Inferior parietal cortex (tissue), 1 donor: ENCODE measurements at regions not wholly inside any gene's neighbourhood (a gene's known extent, or its start where the extent isn't known, plus 50 kb on each side); places are given as distances from the start of the nearest gene placed in this dataset.
"Not testable (repeated sequence)": the region's sequence is repeated elsewhere in the genome, so short reads cannot be mapped to it uniquely, and the experiment has no call there.

ENCODE experiments used
- DNase-seq: peaks from one replicate; pipeline ENCODE4 v3.0.0-alpha.2; 2016; ENCODE audit errors: extremely low spot score

DNA sequence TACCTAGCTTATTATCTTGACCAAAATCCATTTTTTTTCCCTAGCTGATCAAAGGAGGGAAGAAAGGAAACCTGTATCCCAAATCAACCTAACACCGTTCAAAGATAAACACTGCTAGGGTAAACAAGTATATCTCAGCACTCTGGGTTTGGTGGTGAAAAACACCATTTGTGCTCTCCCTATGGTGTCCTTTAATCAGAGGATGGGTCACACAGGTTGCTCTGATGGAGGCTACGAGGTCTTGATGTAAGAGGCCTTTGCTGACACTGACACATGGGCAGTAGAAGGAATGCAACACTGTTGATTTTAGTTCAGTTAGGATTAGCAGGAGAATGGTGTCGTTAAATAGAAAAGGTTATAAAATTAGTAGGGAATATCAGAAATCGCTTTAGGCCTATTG, 179.3 kb downstream of the HDGFL1 start:
- DNase-seq, result no peak

DNA sequence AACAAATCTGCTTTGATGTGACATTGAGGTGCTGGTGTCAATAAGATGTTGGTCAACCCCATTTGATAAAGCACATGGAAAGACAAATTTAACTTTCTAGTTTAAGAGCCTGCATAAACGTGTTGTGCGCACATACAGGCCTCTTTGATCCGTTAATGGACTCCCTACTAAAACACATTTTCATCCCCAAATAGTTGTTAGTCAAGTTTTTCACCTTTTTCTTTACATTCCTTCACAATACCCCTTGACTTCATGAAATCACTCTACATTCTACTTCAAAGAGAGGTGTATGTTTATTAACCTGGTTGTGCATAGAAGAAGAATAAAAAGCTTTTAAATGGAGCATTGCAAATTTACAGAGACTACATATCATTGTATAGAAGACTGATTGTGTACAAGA, 180.3 kb downstream of the HDGFL1 start:
- no peak for DNase-seq

DNA sequence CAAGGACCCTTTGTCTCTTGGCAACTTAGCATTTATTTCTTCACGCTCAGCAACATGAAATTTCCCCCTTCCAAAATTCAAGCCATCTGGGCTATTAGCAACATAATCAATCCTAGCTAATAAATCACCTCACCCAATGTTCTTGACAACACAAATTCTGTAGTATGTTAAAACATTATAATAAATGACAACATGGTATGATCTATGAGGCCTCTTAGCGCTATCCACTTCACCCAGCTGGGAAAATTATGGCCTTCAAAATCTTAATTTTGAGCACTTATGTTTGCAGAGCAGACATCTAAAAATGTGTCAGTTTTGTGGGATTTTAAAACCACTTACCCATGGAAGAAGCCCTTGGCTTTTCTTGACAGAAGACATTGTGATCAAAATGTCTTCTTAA, 181.9 kb downstream of the HDGFL1 start:
- no peak for DNase-seq

DNA sequence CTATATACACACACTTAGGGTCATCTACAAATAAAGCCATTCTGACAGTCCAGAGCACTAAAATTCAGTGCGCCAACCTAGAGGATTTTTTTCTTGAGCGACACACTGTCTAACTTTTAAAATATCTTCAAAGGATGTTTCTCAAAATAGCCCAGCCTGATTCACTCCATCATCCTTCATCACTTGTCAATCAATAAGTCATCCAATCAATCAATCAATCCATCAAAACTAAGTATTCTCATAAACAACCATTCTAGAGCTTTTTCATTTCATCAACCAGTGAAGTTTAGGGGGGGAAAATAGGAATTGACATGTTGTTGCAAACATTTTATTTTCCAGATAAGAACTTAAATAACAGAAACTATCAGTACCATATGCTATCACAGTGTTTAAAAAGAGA, 183.2 kb downstream of the HDGFL1 start:
- no peak for DNase-seq

DNA sequence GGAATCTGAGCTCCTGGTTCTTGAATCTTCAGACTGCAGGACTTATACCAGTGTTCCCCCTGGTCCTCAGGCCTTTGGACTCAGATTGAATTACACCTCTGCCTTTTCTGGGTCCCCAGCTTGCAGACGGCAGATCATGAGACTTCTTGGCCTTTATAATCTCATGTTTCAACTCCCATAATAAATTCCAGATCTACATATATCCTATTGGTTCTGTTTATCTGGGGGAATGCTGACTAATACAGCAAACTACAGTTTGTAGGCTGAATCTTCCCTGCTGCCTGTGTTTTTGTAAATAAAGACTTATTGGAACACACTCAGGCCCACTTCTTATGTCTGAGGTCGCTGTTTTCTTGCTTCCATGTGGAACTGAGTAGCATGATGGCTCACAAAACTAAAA, 184.7 kb downstream of the HDGFL1 start:
- DNase-seq, result no peak

DNA sequence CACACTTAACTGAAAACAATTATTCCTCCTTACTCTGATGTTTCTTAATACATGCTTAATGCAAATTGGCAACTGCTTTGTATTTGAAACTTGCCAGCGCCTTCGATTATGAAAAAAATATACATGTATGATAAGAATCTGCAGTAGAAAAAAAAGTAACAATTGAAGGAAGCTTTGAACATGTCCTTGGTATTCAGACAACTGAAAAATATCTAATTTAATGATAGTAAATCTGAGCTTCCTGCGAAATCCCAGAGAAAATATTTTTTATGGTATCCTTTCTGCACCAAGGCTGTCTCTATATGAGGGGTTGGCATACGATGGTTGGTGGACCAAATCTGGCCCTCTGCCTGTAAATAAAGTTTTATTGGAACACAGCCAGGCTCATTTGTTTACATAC, 186.2 kb downstream of the HDGFL1 start:
- DNase-seq, result no peak

DNA sequence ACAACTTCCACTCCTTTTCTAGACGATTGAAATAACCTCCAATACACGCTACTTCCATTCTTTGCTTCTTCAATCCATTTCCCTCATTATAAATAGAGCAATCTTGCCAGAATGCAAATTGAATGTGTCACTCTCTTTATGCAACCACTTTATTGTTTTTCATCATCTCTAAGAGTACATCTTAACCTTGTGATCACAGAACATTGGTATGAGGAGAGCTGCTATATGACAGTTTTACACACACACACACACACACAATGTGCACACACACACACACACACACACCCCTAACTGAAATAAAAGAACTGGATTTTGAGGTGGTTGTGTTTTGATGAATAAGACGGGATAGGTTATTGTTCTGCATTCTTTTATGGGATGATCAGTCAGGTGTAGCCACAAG, 187.0 kb downstream of the HDGFL1 start:
- DNase-seq, result no peak

DNA sequence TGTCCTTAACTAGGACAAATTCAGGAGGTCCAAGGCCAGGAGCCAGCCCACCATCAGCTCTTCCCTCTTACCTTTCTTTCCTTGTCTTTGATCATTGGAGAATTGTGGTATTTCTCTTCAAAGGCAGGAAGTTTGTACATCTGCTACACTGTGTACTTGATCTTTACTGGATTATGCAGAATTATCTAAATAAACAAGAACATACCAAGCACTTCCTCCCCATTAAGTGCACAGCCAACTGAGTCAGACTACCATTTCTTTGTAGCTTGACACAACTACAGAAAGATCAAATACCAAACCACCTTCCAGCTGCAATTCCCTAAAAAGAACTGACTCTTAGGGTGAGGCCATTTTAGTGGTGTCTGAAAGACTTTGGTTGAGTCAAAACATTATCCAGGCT, 195.1 kb downstream of the HDGFL1 start:
- DNase-seq, result no peak

DNA sequence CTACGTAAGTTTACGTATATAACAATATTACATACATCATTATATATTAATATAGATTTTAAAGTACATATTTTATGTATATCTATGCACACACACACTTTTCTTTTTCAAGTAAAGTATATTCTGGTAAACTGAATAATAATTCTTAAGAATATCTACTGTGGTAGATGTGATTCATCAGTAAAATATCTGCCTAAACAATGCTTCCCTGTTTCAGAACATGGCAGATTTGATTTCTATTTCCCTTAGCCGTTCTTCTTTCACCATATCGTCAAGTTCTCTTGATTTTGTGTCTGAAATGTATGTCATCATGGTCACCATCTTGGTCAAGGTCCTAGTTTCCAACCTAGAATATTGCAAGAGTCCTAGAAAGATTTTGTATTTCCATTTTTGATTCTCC, 195.6 kb downstream of the HDGFL1 start:
- no peak for DNase-seq

DNA sequence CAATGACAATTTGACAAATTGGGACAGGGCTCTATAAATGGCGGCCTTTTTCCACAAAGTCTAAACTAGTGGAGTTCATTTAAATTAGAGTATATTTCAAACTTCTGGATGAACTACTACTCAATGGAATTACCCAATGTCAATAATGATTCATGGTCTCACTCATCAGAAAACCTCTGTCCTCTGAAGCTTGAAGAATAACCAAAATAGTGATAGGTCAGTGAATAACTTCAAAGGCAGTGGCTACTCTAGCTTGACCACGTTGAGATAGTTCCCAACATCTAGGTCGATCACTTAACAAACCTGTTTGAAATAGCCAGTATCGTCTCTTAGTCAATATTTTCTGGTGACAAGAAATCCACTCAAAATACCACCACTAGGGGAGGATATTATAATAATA, 197.6 kb downstream of the HDGFL1 start:
- no peak for DNase-seq

DNA sequence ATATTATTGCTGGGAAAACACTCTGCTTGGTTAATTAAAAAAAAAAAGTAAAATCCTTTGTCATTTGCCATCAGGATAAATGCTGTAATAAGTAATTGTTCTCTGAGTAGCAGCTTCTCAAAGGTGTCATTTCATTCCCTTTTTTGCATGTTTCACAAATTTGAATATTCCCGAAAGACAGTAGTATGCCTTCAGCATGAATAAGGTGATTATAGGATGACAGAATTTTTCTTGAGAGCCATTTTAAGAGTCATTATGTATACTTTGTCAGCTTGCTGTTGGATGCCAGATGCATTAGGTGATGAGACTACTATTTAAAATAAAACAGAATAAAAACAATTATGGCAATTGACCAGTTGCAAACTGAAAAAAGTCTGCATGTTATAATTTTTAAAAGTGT, 200.7 kb downstream of the HDGFL1 start:
- no peak for DNase-seq

DNA sequence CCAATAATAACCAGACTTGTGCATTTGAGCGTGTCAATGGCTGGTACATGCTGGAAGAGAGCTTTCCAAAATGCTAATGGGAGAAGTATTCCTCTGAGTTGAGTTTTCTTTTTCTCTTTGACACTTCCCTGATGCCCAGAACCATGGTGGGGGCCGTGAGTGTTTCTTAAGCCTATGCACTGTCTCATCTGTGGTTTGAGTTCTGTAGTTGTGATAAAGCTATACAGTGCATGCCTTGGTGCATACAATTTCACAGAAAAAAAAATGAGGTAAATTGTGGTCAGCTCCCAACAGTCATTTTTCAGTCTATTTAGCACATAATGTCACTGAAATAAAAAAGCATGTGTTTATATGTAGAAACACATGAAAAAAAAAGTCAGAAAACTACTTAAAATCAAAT, 204.8 kb downstream of the HDGFL1 start:
- DNase-seq, result no peak

DNA sequence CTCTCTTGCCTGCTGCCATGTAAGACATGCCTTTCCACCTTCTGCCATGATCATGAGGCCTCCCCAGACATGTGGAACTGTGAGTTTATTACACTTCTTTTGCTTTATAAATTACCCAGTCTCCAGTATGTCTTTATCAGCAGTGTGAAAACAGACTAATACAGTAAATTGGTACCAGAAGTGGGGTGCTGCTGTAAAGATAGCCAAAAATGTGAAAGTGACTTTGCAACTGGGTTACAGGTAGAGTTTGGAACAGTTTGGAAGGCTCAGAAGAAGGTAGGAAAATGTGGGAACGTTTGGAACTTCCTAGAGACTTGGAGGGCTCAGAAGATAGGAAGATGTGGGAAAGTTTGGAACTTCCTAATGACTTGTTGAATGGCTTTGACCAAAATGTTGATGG, 209.1 kb downstream of the HDGFL1 start:
- DNase-seq, result not testable (repeated sequence)

DNA sequence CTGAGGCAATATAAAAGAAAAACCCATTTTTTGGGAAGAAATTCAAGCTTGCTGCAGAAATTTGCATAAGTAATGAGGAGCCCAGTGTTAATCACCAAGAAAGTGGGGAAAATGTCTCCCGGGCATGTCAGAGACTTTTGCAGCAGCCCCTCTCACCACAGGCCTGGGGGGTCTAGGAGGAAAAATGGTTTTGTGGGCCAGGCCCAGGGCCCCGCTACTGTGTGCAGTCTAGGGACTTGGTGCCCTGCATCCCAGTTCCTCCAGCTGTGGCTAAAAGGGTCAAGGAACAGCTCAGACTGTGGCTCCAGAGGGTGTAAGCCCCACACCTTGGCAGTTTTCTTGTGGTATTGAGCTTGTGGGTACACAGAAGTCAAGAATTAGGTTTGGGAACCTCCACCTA, 209.7 kb downstream of the HDGFL1 start:
- DNase-seq, result no peak

DNA sequence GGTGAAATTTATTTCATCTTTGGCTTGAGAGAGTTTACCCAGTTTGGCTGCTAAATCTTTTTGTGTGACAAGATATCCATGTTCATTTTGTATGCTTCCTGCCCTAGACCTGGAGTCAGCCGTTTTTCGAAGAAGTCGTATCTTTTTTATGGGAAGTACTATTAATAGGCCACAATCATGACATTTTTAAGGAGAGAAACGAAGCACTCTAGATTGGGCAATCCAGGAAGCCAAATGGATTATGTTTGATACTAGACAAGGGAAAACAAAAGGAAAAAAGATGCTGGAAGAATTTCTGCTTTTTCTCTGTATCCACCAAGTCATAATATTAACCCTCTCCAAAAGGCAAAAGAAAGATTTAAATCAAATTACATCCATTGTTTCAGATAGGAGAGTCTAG, 214.6 kb downstream of the HDGFL1 start:
- no peak for DNase-seq

DNA sequence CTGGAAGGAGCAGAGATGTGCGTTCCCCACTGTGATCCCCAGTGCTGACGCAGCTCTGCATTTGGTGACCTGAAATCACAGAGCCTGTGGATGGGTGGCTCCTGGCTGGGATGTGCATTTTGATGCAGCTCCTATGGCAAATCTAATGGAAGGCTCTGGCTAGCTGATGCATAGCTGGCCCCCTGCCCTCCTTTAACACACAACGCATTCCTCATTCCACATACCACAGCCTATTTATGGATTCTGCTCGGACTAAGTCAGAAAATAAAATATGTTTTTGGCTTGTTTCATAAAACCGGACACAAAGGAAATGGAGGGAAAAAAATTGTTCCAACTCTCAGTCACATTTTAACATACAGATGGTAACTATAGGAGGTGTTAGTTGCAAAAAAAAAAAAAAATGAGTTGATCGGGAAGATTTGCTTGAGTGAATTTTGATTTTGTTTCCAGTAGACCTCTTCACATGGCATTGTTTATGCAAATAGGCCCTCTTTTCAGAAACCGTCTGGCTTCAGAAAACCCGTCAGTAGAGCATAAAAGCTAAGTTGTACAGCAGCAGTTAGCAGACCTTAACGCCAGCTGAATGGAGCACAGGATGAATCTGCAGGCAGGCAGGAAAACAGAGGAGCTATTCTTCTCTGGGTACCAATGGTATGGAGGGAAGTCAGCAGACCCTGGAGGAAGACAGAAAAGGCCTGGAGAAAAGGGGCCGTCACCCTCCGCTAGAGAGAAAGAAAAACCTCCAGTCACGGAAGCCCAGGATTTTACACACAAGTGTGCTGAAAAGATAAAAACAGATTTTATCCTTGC, 215.4 kb downstream of the HDGFL1 start:
- peak; percentile 61 for DNase-seq

DNA sequence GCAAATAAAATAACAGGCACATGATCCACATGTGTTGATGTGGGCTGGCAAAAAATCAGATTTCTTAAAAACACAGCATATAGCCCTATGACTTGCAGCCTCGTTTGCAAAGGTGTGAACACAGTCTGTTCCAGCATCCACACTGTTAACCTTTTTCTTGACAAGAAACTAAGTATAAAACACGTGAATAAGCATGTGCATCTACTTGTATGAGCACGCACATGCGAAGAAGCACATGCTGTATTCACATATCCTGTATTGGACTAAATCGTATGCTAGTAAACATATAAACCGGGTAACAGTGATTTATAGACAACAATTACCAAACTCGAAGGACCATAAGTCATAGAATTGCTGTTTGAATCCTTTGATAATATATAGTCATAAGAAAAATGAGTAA, 218.7 kb downstream of the HDGFL1 start:
- no peak for DNase-seq

DNA sequence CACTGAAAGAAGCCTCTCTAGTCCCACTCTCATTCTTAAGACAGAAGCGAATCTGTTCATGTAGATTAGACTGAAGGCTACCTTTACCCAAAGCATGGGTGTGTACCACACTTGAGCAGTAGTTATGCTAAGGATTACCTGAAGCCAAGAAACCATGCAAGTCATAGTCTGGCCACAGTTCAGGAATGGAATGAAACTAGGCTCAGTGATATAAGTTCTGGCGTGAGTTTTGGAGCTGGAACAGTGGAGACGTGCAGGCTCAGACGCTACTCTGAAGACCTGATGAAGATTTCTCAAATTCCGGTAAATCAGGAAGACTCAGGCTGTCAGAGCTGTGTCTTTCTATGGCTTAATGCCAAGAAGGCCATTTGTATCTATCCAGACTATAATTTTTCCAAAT, 219.9 kb downstream of the HDGFL1 start:
- no peak for DNase-seq

DNA sequence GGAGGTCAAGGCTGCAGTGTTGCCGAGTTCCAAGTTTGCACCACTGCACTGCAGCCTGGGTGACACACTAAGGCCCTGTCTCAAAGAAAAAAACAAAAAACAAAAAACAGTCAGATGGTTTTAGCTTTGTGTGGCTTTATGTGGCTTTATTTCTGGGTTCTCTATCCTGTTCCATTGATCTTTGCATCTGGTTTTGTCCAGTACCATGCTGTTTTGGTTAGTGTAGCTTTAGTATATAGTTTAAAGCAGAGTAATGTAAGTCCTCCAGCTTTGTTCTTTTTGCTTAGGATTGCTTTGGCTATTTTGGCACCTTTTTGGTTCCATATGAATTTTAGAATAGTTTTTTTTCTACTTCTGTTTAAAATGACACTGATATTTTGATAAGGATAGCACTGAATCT, 225.5 kb downstream of the HDGFL1 start:
- no peak for DNase-seq

DNA sequence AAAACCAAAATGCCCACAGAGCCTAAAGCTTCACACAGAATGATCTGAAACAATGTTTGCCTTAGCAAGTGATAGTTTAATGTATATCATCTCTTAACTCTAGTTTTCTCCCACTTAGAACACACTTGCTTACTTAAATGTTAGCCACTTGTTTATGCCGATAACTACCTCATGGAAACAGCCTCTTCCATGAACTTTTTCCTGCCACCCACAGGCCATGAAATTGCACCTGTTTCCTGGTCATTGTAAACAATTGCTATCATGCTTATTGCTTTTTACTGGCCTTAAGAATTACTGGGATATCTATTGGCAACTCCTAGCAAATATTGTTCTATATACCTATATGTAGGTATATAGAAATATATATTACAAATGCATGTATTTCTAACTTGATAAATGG, 231.1 kb downstream of the HDGFL1 start:
- no peak for DNase-seq

DNA sequence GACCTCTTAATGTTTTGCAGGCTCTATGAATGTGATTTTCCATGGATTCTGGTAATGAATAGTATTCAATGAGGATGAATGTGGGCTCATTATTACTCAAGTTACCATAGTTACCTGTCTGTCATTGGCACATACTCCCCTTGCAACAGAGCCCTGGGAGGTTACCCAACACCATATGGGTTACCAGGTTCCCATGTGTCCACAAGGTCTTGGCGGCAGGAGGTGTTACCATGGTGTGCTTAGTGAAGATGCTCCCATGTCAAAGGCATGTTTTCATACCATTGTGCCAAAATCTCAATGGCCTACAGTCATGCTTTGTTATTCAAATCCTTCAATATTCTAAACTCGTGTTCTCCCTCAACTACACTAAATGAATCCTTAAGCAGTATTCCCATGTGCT, 232.5 kb downstream of the HDGFL1 start:
- no peak for DNase-seq

DNA sequence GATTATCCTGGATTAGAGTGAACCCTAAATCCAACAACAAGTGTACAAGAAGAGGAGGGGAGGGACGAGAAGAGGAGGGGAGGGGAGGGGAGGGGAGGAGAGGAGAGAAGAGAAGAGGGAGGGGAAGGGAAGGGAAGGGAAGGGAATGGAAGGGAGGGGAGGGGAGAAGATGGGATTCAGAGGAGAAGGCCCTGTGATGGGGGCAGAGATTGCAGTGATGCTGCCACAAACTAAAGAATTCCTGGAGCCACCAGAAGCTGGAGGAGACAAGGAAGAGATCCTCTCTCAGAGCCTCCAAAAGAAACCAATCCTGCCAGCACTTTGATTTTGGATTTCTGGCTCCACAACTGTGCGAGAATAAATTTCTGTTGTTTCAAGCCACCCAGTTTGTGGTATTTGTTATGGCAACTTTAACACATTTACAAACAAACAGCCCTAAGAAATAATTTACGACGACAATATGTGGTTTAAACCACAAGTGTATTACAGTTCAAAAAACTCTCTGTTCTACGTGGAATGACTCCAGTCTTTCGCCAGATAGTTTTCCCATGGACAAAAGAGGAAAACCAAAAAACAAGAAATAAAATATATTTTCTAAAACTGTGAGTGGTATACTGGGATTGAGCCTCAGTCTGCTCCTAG, 235.4 kb downstream of the HDGFL1 start:
- no peak for DNase-seq

DNA sequence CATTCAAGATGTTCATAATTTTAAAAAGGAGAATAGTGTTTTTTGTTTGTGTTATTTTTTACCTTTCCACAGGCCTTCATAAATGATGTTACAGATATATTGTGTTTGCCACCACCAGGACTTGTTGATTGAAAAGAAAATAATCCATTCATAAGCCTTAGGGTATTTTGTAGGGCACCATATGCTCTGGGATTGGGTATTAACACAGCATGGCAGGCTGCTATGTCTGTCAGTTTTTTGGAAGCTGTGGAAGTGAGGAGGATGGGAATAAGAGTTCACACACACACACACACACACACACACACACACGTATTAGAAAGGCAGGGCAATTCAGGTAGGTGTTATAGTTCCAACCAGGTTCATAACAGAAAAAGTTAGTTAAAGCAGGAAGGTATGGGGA, 237.9 kb downstream of the HDGFL1 start:
- no peak for DNase-seq

DNA sequence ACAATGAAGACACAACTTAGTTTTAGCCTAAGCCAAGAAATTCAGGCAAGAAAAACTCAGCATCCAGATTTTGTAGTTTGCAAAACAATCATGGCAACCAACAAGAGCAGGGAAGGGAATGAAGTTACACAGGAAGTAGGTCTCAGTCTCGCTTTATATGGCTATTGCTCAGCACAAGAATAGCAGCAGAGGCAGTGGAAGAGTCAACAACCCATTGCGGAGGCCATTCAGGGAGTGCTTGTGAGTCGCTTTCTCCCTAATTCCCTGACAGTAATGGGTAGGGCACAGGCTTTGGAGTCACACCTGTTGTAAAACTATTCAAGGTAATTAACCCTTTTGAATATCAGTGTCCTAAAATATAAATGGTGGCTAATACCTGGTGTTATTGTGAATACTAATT, 238.5 kb downstream of the HDGFL1 start:
- no peak for DNase-seq
